H9 (cell line): ENCODE measurements at regions not wholly inside any gene's neighbourhood (a gene's known extent, or its start where the extent isn't known, plus 50 kb on each side); places are given as distances from the start of the nearest gene placed in this dataset.

ENCODE experiments used
- DNase-seq: peaks from one replicate; pipeline ENCODE4 v3.0.0-alpha.2; 2017
- H2AFZ ChIP-seq: one replicate; pipeline ENCODE4 v1.6.1; 2013; ENCODE audit warnings: mild to moderate bottlenecking, low read length, control low read depth, moderate library complexity
- H2AK5ac ChIP-seq: 2 replicates; pipeline ENCODE4 v1.6.1; 2013; ENCODE audit warnings: low read length, control low read depth, mixed read lengths; ENCODE audit not compliant: insufficient read length
- H2BK120ac ChIP-seq: one replicate; pipeline ENCODE4 v1.6.1; 2013; ENCODE audit warnings: low read depth, mild to moderate bottlenecking, low read length, control low read depth, inconsistent platforms; ENCODE audit not compliant: poor library complexity, severe bottlenecking
- H2BK12ac ChIP-seq: 2 replicates; pipeline ENCODE4 v1.6.1; 2013; ENCODE audit warnings: low read length, control low read depth, mixed read lengths, low read depth; ENCODE audit not compliant: insufficient read length
- H2BK15ac ChIP-seq: 2 replicates; pipeline ENCODE4 v1.6.1; 2013; ENCODE audit warnings: low read depth, low read length, control low read depth
- H2BK20ac ChIP-seq: one replicate; pipeline ENCODE4 v1.6.1; 2013; ENCODE audit warnings: low read depth, mild to moderate bottlenecking, low read length, control low read depth, inconsistent platforms; ENCODE audit not compliant: poor library complexity, severe bottlenecking
- H2BK5ac ChIP-seq: 2 replicates; pipeline ENCODE4 v1.6.1; 2013; ENCODE audit warnings: low read length, control low read depth, mixed read lengths; ENCODE audit not compliant: insufficient read length
- H3K14ac ChIP-seq: 2 replicates; pipeline ENCODE4 v1.6.1; 2013; ENCODE audit warnings: low read length, control low read depth; ENCODE audit not compliant: insufficient read depth
- H3K18ac ChIP-seq: 2 replicates; pipeline ENCODE4 v1.6.1; 2013; ENCODE audit warnings: low read depth, mild to moderate bottlenecking, mixed read lengths, low read length, control low read depth; ENCODE audit not compliant: insufficient read length
- H3K23ac ChIP-seq: 2 replicates; pipeline ENCODE4 v1.6.1; 2013; ENCODE audit warnings: low read length, control low read depth, mixed read lengths, low read depth; ENCODE audit not compliant: insufficient read length
- H3K23me2 ChIP-seq: 2 replicates; pipeline ENCODE4 v1.6.1; 2013; ENCODE audit warnings: low read depth, mild to moderate bottlenecking, mixed read lengths, low read length, control low read depth; ENCODE audit not compliant: insufficient read length, poor library complexity, severe bottlenecking
- H3K27ac ChIP-seq: 2 replicates; pipeline ENCODE4 v1.5.1; 2013; ENCODE audit warnings: low read length, control low read depth, mixed read lengths, low read depth; ENCODE audit not compliant: insufficient read length
- H3K27me3 ChIP-seq: 2 replicates; pipeline ENCODE4 v1.6.1; 2013; ENCODE audit warnings: low read length, control low read depth, inconsistent platforms; ENCODE audit not compliant: insufficient read depth
- H3K4ac ChIP-seq: 2 replicates; pipeline ENCODE4 v1.6.1; 2013; ENCODE audit warnings: low read depth, mild to moderate bottlenecking, control low read depth, inconsistent platforms, low read length, moderate library complexity
- H3K4me1 ChIP-seq: 2 replicates; pipeline ENCODE4 v1.6.1; 2013; ENCODE audit warnings: low read length, control low read depth, inconsistent platforms; ENCODE audit not compliant: insufficient read depth
- H3K4me2 ChIP-seq: 2 replicates; pipeline ENCODE4 v1.6.1; 2013; ENCODE audit warnings: low read length, control low read depth, mixed read lengths; ENCODE audit not compliant: insufficient read length, insufficient read depth
- H3K56ac ChIP-seq: 2 replicates; pipeline ENCODE4 v1.6.1; 2013; ENCODE audit warnings: low read depth, mild to moderate bottlenecking, mixed read lengths, low read length, control low read depth; ENCODE audit not compliant: insufficient read length
- H3K79me1 ChIP-seq: 2 replicates; pipeline ENCODE4 v1.6.1; 2013; ENCODE audit warnings: low read depth, mild to moderate bottlenecking, moderate library complexity, low read length, control low read depth, inconsistent platforms; ENCODE audit not compliant: insufficient read depth, poor library complexity, severe bottlenecking
- H3K79me2 ChIP-seq: 2 replicates; pipeline ENCODE4 v1.6.1; 2013; ENCODE audit warnings: low read length, control low read depth, inconsistent platforms; ENCODE audit not compliant: insufficient read depth
- H3K9ac ChIP-seq: 2 replicates; pipeline ENCODE4 v1.6.1; 2013; ENCODE audit warnings: low read length, control low read depth, mixed read lengths; ENCODE audit not compliant: insufficient read length; ENCODE audit errors: extremely low read depth
- H3K9me3 ChIP-seq: one replicate; pipeline ENCODE4 v1.6.1; 2013; ENCODE audit warnings: low read depth, low read length, inconsistent platforms; ENCODE audit not compliant: control insufficient read depth
- H3T11ph ChIP-seq: one replicate; pipeline ENCODE4 v1.6.1; 2013; ENCODE audit warnings: mild to moderate bottlenecking, low read length, control low read depth, inconsistent platforms
- H4K20me1 ChIP-seq: one replicate; pipeline ENCODE4 v1.6.1; 2013; ENCODE audit not compliant: control insufficient read depth, insufficient read length, insufficient read depth
- H4K5ac ChIP-seq: 2 replicates; pipeline ENCODE4 v1.6.1; 2013; ENCODE audit warnings: low read depth, mild to moderate bottlenecking, mixed read lengths, low read length, control low read depth; ENCODE audit not compliant: insufficient read length
- H4K8ac ChIP-seq: replicated peaks from 2 replicates; pipeline ENCODE4 v1.6.1; 2013; ENCODE audit warnings: low read length, control low read depth, mixed read lengths, low read depth; ENCODE audit not compliant: insufficient read length
- H4K91ac ChIP-seq: 2 replicates; pipeline ENCODE4 v1.6.1; 2013; ENCODE audit warnings: low read depth, mild to moderate bottlenecking, moderate library complexity, mixed read lengths, low read length, control low read depth; ENCODE audit not compliant: insufficient read length
- H3K27ac Mint-ChIP-seq, 3 experiments: 2 replicates in 2 of 3; 3 replicates in 1 of 3; pipeline ENCODE4 v1.8.0; 2020 to 2021; ENCODE audit warnings: mixed read lengths in 3 of 3, mild to moderate bottlenecking in 1 of 3, moderate library complexity in 1 of 3
- H3K27me3 Mint-ChIP-seq: 2 replicates; pipeline ENCODE4 v1.8.0; 2021; ENCODE audit warnings: low read depth, mild to moderate bottlenecking, moderate library complexity, mixed read lengths
- H3K36me3 Mint-ChIP-seq, 3 experiments: 2 replicates in 2 of 3; 3 replicates in 1 of 3; pipeline ENCODE4 v1.8.0; 2020 to 2021; ENCODE audit warnings: low read depth in 3 of 3, mixed read lengths in 3 of 3; ENCODE audit not compliant: insufficient read depth in 1 of 3
- H3K4me1 Mint-ChIP-seq, 2 experiments: 2 replicates each; pipeline ENCODE4 v1.8.0; 2020; ENCODE audit warnings: mixed read lengths in 2 of 2
- H3K4me3 Mint-ChIP-seq, 2 experiments: 2 replicates in 1 of 2; 3 replicates in 1 of 2; pipeline ENCODE4 v1.8.0; 2020 to 2021; ENCODE audit warnings: mild to moderate bottlenecking in 2 of 2, mixed read lengths in 2 of 2, moderate library complexity in 1 of 2
- H3K9me3 Mint-ChIP-seq, 2 experiments: 2 replicates in 1 of 2; 3 replicates in 1 of 2; pipeline ENCODE4 v1.8.0; 2020; ENCODE audit warnings: mild to moderate bottlenecking in 2 of 2, mixed read lengths in 2 of 2, moderate library complexity in 1 of 2
- CTCF ChIP-seq: fragments of 200-600 bp; sonication (generic); conservative IDR thresholded peaks from 3 replicates; pipeline ENCODE4 v1.8.0; 2021; ENCODE audit warnings: antibody characterized with exemption, mild to moderate bottlenecking
- WGBS: extraction: QIAGEN DNeasy Blood & Tissue Kit; methylation state at CpG from one replicate; pipeline ENCODE4 v1.1.7; 2013; ENCODE audit warnings: missing lambda C conversion rate, low lambda C conversion rate, mixed read lengths; ENCODE audit not compliant: insufficient read length; ENCODE audit errors: extremely low coverage; 5-methylcytosine and 5-hydroxymethylcytosine counted together

- WGBS: no CpG with 5 or more reads among the region's 11 CpGs
- Histone ChIP-seq H3K9ac (no peak overlapping the region), H3K56ac (no peak overlapping the region), H3K23ac (no peak overlapping the region), H3K4ac (no peak overlapping the region), H2BK5ac (no peak overlapping the region), H2BK15ac (no peak overlapping the region), H2AK5ac (no peak overlapping the region), H2BK120ac (no peak overlapping the region), H3T11ph (no peak overlapping the region), H3K27me3 (no peaks in the 10 kb centered on the region; the same call in 1 of the 2 replicates), H3K23me2 (no peaks in the 10 kb centered on the region), H3K18ac (no peak overlapping the region), H4K91ac (no peak overlapping the region), H3K27ac (no peak overlapping the region), H3K14ac (no peak overlapping the region), H3K79me2 (no peaks in the 10 kb centered on the region), H2BK12ac (no peak overlapping the region), H4K8ac (no peak overlapping the region), H4K20me1 (no peaks in the 10 kb centered on the region), H3K79me1 (no peaks in the 10 kb centered on the region), H3K4me2 (no peak overlapping the region), H3K9me3 (peaks cover 90% of the 10 kb centered on the region), H2AFZ (no peak overlapping the region), H4K5ac (no peak overlapping the region), H3K4me1 (no peaks in the 10 kb centered on the region), H2BK20ac (no peak overlapping the region)
- Mint-ChIP-seq H3K27me3 (peaks cover 4% of the 10 kb centered on the region), H3K27ac (no peak overlapping the region), H3K4me1 (no peaks in the 10 kb centered on the region), H3K4me3 (no peak overlapping the region), H3K9me3 (peaks cover 78 to 98% of the 10 kb centered on the region in 2 experiments), H3K36me3 (peaks cover 10 to 40% (median 27%) of the 10 kb centered on the region in 3 experiments; a peak in 5 of 7 replicates)
- TF ChIP-seq CTCF: no peak
- no peak for DNase-seq
Measured at GRCh38 chr22:47279746-47280145, 517.3 kb downstream of the TBC1D22A start.
